NT2/D1 (cell line): ENCODE measurements at regions not wholly inside any gene's neighbourhood (a gene's known extent, or its start where the extent isn't known, plus 50 kb on each side); places are given as distances from the start of the nearest gene placed in this dataset.

Experiments
- SUZ12 ChIP-seq: IDR thresholded peaks from 2 replicates; pipeline ENCODE4 v1.6.1; 2011; ENCODE audit not compliant: insufficient read length, insufficient read depth; ENCODE audit errors: extremely low read depth
- YY1 ChIP-seq: IDR thresholded peaks from 2 replicates; pipeline ENCODE4 v1.6.1; 2011; ENCODE audit not compliant: insufficient read length, insufficient read depth
- ZNF274 ChIP-seq: IDR thresholded peaks from 2 replicates; pipeline ENCODE4 v1.6.1; 2011; ENCODE audit warnings: mild to moderate bottlenecking, low read depth, low read length

GRCh38 chr3:177827511-177828207 lies 630.4 kb upstream of the TBL1XR1 start:
- TF ChIP-seq YY1 (no peak), SUZ12 (no peak), ZNF274 (no peak)
